ENCODE measurements at regions not wholly inside any gene's neighbourhood (a gene's known extent, or its start where the extent isn't known, plus 50 kb on each side); places are given as distances from the start of the nearest gene placed in this dataset.
"Not testable (repeated sequence)": the region's sequence is repeated elsewhere in the genome, so short reads cannot be mapped to it uniquely, and the experiment has no call there.

GRCh38 chr2:83887757-83888156 lies 571.3 kb downstream of the SUCLG1 start:
- Histone ChIP-seq H3K4me3 (no peak overlapping the region), H3K36me3 (no peaks in the 10 kb centered on the region), H3K9me3 (no peaks in the 10 kb centered on the region), H3K4me2 (no peak overlapping the region), H3K27ac (no peak overlapping the region), H4K20me1 (no peaks in the 10 kb centered on the region), H3K9ac (no peak overlapping the region), H3K4me1 (no peaks in the 10 kb centered on the region), H3K27me3 (no peaks in the 10 kb centered on the region)
- TF ChIP-seq Cebpa-rat (IDR thresholded peaks at IDR 0.05), result no peak

GRCh38 chr2:83879127-83879526 lies 580.0 kb downstream of the SUCLG1 start:
- Histone ChIP-seq H3K27me3 (no peaks in the 10 kb centered on the region), H3K9ac (no peak overlapping the region), H4K20me1 (no peaks in the 10 kb centered on the region), H3K27ac (no peak overlapping the region), H3K9me3 (peaks cover 36% of the 10 kb centered on the region), H3K4me1 (no peaks in the 10 kb centered on the region), H3K4me2 (no peak overlapping the region), H3K36me3 (no peaks in the 10 kb centered on the region), H3K4me3 (no peak overlapping the region)
- TF ChIP-seq Cebpa-rat (IDR thresholded peaks at IDR 0.05), result no peak

GRCh38 chr2:83877261-83877660 lies 581.8 kb downstream of the SUCLG1 start:
- H3K9ac ChIP-seq, H3K4me2 ChIP-seq, H3K4me3 ChIP-seq, H4K20me1 ChIP-seq, H3K36me3 ChIP-seq, H3K27me3 ChIP-seq, H3K4me1 ChIP-seq, H3K27ac ChIP-seq: not testable (repeated sequence)
- peaks cover 39% of the 10 kb centered on the region for H3K9me3 ChIP-seq

- Histone ChIP-seq H3K27ac (no peak overlapping the region), H4K20me1 (no peaks in the 10 kb centered on the region), H3K9ac (no peak overlapping the region), H3K4me1 (no peaks in the 10 kb centered on the region), H3K27me3 (no peaks in the 10 kb centered on the region), H3K36me3 (no peaks in the 10 kb centered on the region), H3K4me2 (no peak overlapping the region), H3K4me3 (no peak overlapping the region), H3K9me3 (peaks cover 39% of the 10 kb centered on the region)
- no peak for TF ChIP-seq Cebpa-rat (IDR thresholded peaks at IDR 0.05)
These were observed 584.2 kb downstream of the SUCLG1 start for GRCh38 chr2:83874712-83875430.

GRCh38 chr2:83874066-83874465 lies 585.0 kb downstream of the SUCLG1 start:
- Histone ChIP-seq H3K27me3 (no peaks in the 10 kb centered on the region), H3K27ac (no peak overlapping the region), H4K20me1 (no peaks in the 10 kb centered on the region), H3K4me3 (no peak overlapping the region), H3K9me3 (peaks cover 33% of the 10 kb centered on the region), H3K36me3 (no peaks in the 10 kb centered on the region), H3K4me2 (no peak overlapping the region), H3K9ac (no peak overlapping the region), H3K4me1 (no peaks in the 10 kb centered on the region)
- TF ChIP-seq Cebpa-rat (IDR thresholded peaks at IDR 0.05), result no peak

- Histone ChIP-seq H3K4me2 (no peak overlapping the region), H3K9ac (no peak overlapping the region), H3K9me3 (peaks cover 24% of the 10 kb centered on the region), H3K4me1 (no peaks in the 10 kb centered on the region), H3K4me3 (no peak overlapping the region), H3K27me3 (no peaks in the 10 kb centered on the region), H3K36me3 (no peaks in the 10 kb centered on the region), H4K20me1 (no peaks in the 10 kb centered on the region), H3K27ac (no peak overlapping the region)
- TF ChIP-seq Cebpa-rat (IDR thresholded peaks at IDR 0.05), result no peak
These were observed 586.0 kb downstream of the SUCLG1 start for GRCh38 chr2:83873110-83873509.

- no peak overlapping the region for H3K9ac ChIP-seq
- TF ChIP-seq Cebpa-rat (IDR thresholded peaks at IDR 0.05), result no peak
- no peaks in the 10 kb centered on the region for H3K27me3 ChIP-seq
- H3K4me2 ChIP-seq, result no peak overlapping the region
- H3K36me3 ChIP-seq, result no peaks in the 10 kb centered on the region
- H4K20me1 ChIP-seq, result no peaks in the 10 kb centered on the region
- no peaks in the 10 kb centered on the region for H3K4me1 ChIP-seq
- H3K4me3 ChIP-seq, result no peak overlapping the region
- H3K9me3 ChIP-seq, result no peaks in the 10 kb centered on the region
- H3K27ac ChIP-seq, result no peak overlapping the region
These were observed 592.9 kb downstream of the SUCLG1 start for GRCh38 chr2:83866211-83866610.

- no peaks in the 10 kb centered on the region for H3K4me1 ChIP-seq
- H3K9ac ChIP-seq, result no peak overlapping the region
These were observed 596.5 kb downstream of the SUCLG1 start for GRCh38 chr2:83862600-83862999.

GRCh38 chr2:83860320-83860719 lies 598.8 kb downstream of the SUCLG1 start:
- Histone ChIP-seq H3K4me2 (no peak overlapping the region), H3K27ac (no peak overlapping the region), H4K20me1 (no peaks in the 10 kb centered on the region), H3K36me3 (no peaks in the 10 kb centered on the region), H3K9ac (no peak overlapping the region), H3K4me3 (no peak overlapping the region), H3K27me3 (no peaks in the 10 kb centered on the region), H3K4me1 (no peaks in the 10 kb centered on the region), H3K9me3 (no peaks in the 10 kb centered on the region)
- no peak for TF ChIP-seq Cebpa-rat (IDR thresholded peaks at IDR 0.05)

More at GRCh38 chr2:83862600-83862999, 596.5 kb downstream of the SUCLG1 start:
- no peaks in the 10 kb centered on the region for H3K9me3 ChIP-seq
- no peaks in the 10 kb centered on the region for H3K36me3 ChIP-seq
- no peak overlapping the region for H3K4me3 ChIP-seq
- H3K27ac ChIP-seq, result no peak overlapping the region
- no peak overlapping the region for H3K4me2 ChIP-seq
- no peak for TF ChIP-seq Cebpa-rat (IDR thresholded peaks at IDR 0.05)
- no peaks in the 10 kb centered on the region for H3K27me3 ChIP-seq
- H4K20me1 ChIP-seq, result no peaks in the 10 kb centered on the region

- Histone ChIP-seq H3K4me2 (no peak overlapping the region), H3K27me3 (no peaks in the 10 kb centered on the region), H4K20me1 (no peaks in the 10 kb centered on the region), H3K36me3 (no peaks in the 10 kb centered on the region), H3K27ac (no peak overlapping the region), H3K4me3 (no peak overlapping the region), H3K9me3 (no peaks in the 10 kb centered on the region), H3K4me1 (no peaks in the 10 kb centered on the region), H3K9ac (no peak overlapping the region)
- no peak for TF ChIP-seq Cebpa-rat (IDR thresholded peaks at IDR 0.05)
These were observed 599.5 kb downstream of the SUCLG1 start for GRCh38 chr2:83859553-83859952.

GRCh38 chr2:83851066-83851465 lies 608.0 kb downstream of the SUCLG1 start:
- H3K27me3 ChIP-seq, result no peaks in the 10 kb centered on the region
- no peak overlapping the region for H3K4me2 ChIP-seq
- H3K4me1 ChIP-seq, result no peaks in the 10 kb centered on the region
- H3K9ac ChIP-seq, result no peak overlapping the region
- peaks cover 4% of the 10 kb centered on the region; the same call in 1 of the 2 replicates for H3K9me3 ChIP-seq
- no peak overlapping the region for H3K27ac ChIP-seq
- no peaks in the 10 kb centered on the region for H3K36me3 ChIP-seq
- no peak for TF ChIP-seq Cebpa-rat (IDR thresholded peaks at IDR 0.05)
- H3K4me3 ChIP-seq, result no peak overlapping the region
- H4K20me1 ChIP-seq, result no peaks in the 10 kb centered on the region
